Gastrocnemius medialis (tissue), 4 donors: ENCODE measurements at regions not wholly inside any gene's neighbourhood (a gene's known extent, or its start where the extent isn't known, plus 50 kb on each side); places are given as distances from the start of the nearest gene placed in this dataset.

Experiments used
- POLR2A ChIP-seq, 2 donors: fragments of 450-650 bp; IDR thresholded peaks; one replicate each; pipeline ENCODE4 v1.6.1; 2017; ENCODE audit warnings: antibody characterized with exemption in 2 of 2, mild to moderate bottlenecking in 2 of 2, moderate library complexity in 2 of 2
- TF ChIP-seq, protein P1 (sequence below), 5 experiments: fragments of 450-650 bp in 3 of 5; fragments of 200-600 bp in 2 of 5; sonication (generic) in 2 of 5; IDR thresholded peaks in 4 of 5; conservative IDR thresholded peaks in 1 of 5; 1 replicate in 4 of 5; 2 replicates in 1 of 5; pipeline ENCODE4 v1.5.1; 2016 to 2019; ENCODE audit warnings: antibody characterized with exemption in 5 of 5, mild to moderate bottlenecking in 3 of 5, moderate library complexity in 3 of 5

GRCh38 chr14:98544174-98544573, 727.8 kb downstream of the BCL11B start:
- no peak for TF ChIP-seq POLR2A (IDR thresholded peaks at IDR 0.05)
- TF ChIP-seq, protein P1, sequence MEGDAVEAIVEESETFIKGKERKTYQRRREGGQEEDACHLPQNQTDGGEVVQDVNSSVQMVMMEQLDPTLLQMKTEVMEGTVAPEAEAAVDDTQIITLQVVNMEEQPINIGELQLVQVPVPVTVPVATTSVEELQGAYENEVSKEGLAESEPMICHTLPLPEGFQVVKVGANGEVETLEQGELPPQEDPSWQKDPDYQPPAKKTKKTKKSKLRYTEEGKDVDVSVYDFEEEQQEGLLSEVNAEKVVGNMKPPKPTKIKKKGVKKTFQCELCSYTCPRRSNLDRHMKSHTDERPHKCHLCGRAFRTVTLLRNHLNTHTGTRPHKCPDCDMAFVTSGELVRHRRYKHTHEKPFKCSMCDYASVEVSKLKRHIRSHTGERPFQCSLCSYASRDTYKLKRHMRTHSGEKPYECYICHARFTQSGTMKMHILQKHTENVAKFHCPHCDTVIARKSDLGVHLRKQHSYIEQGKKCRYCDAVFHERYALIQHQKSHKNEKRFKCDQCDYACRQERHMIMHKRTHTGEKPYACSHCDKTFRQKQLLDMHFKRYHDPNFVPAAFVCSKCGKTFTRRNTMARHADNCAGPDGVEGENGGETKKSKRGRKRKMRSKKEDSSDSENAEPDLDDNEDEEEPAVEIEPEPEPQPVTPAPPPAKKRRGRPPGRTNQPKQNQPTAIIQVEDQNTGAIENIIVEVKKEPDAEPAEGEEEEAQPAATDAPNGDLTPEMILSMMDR (IDR thresholded peaks at IDR 0.05 in 4 of 5, conservative IDR thresholded peaks at IDR 0.05 in 1 of 5) = no peak
